Trophoblast cell (in vitro differentiated cells and primary cell): ENCODE measurements at regions not wholly inside any gene's neighbourhood (a gene's known extent, or its start where the extent isn't known, plus 50 kb on each side); places are given as distances from the start of the nearest gene placed in this dataset.
A peak's percentile ranks its signal among the peaks of the same experiment; 100 is the strongest.

Source experiments
- DNase-seq, 2 donors: peaks; one replicate each; pipeline ENCODE4 v3.0.0-alpha.2; 2016
- H2AFZ ChIP-seq: 2 replicates; pipeline ENCODE4 v1.6.1; 2013; ENCODE audit warnings: low read length, moderate library complexity, mild to moderate bottlenecking; ENCODE audit not compliant: insufficient read depth, poor library complexity
- H2AK5ac ChIP-seq: 2 replicates; pipeline ENCODE4 v1.6.1; 2013; ENCODE audit warnings: mild to moderate bottlenecking, low read length
- H2BK120ac ChIP-seq: 2 replicates; pipeline ENCODE4 v1.6.1; 2013; ENCODE audit warnings: low read length, mild to moderate bottlenecking, moderate library complexity; ENCODE audit not compliant: insufficient read depth, poor library complexity
- H2BK12ac ChIP-seq: 2 replicates; pipeline ENCODE4 v1.6.1; 2013; ENCODE audit warnings: mild to moderate bottlenecking, low read length, moderate library complexity
- H2BK5ac ChIP-seq: 2 replicates; pipeline ENCODE4 v1.6.1; 2013; ENCODE audit warnings: low read length, low read depth, moderate library complexity, mild to moderate bottlenecking; ENCODE audit not compliant: poor library complexity
- H3K14ac ChIP-seq: 2 replicates; pipeline ENCODE4 v1.6.1; 2013; ENCODE audit warnings: mild to moderate bottlenecking, low read length
- H3K18ac ChIP-seq: 2 replicates; pipeline ENCODE4 v1.6.1; 2013; ENCODE audit warnings: mild to moderate bottlenecking, low read length
- H3K23ac ChIP-seq: 2 replicates; pipeline ENCODE4 v1.6.1; 2013; ENCODE audit warnings: low read length
- H3K27ac ChIP-seq: 2 replicates; pipeline ENCODE4 v1.5.1; 2013; ENCODE audit warnings: low read depth, mild to moderate bottlenecking, inconsistent platforms, low read length, moderate library complexity
- H3K27me3 ChIP-seq: 2 replicates; pipeline ENCODE4 v1.6.1; 2013; ENCODE audit warnings: inconsistent platforms, mild to moderate bottlenecking, low read length, moderate library complexity; ENCODE audit not compliant: insufficient read depth
- H3K36me3 ChIP-seq, 2 experiments: 1 replicate in 1 of 2; 2 replicates in 1 of 2; pipeline ENCODE4 v1.6.1; 2013; ENCODE audit warnings: low read length in 2 of 2, mild to moderate bottlenecking in 2 of 2, moderate library complexity in 1 of 2; ENCODE audit not compliant: insufficient read depth in 2 of 2, control insufficient read depth in 1 of 2
- H3K4ac ChIP-seq: 2 replicates; pipeline ENCODE4 v1.6.1; 2013; ENCODE audit warnings: low read depth, mild to moderate bottlenecking, low read length, moderate library complexity
- H3K4me1 ChIP-seq, 2 experiments: 1 replicate in 1 of 2; 2 replicates in 1 of 2; pipeline ENCODE4 v1.6.1; 2013; ENCODE audit warnings: low read length in 2 of 2, mild to moderate bottlenecking in 2 of 2, moderate library complexity in 1 of 2; ENCODE audit not compliant: insufficient read depth in 2 of 2, control insufficient read depth in 1 of 2
- H3K4me2 ChIP-seq: 2 replicates; pipeline ENCODE4 v1.6.1; 2013; ENCODE audit warnings: inconsistent platforms, mild to moderate bottlenecking, low read length, moderate library complexity
- H3K4me3 ChIP-seq: 2 replicates; pipeline ENCODE4 v1.5.1; 2013; ENCODE audit warnings: mild to moderate bottlenecking, low read depth, low read length, inconsistent platforms
- H3K79me1 ChIP-seq: one replicate; pipeline ENCODE4 v1.6.1; 2013; ENCODE audit warnings: low read length
- H3K79me2 ChIP-seq: 2 replicates; pipeline ENCODE4 v1.6.1; 2013; ENCODE audit warnings: low read length, mild to moderate bottlenecking; ENCODE audit not compliant: control insufficient read depth, insufficient read depth, poor library complexity
- H3K9ac ChIP-seq: 2 replicates; pipeline ENCODE4 v1.6.1; 2013; ENCODE audit warnings: mild to moderate bottlenecking, low read length
- H3K9me3 ChIP-seq: 2 replicates; pipeline ENCODE4 v1.6.1; 2013; ENCODE audit warnings: low read depth, mild to moderate bottlenecking, control low read depth, inconsistent platforms, low read length; ENCODE audit not compliant: insufficient read depth
- H4K12ac ChIP-seq: 2 replicates; pipeline ENCODE4 v1.6.1; 2013; ENCODE audit warnings: low read depth, mild to moderate bottlenecking, low read length, moderate library complexity
- H4K8ac ChIP-seq: 2 replicates; pipeline ENCODE4 v1.6.1; 2013; ENCODE audit warnings: low read depth, mild to moderate bottlenecking, low read length, moderate library complexity
- H4K91ac ChIP-seq: one replicate; pipeline ENCODE4 v1.6.1; 2013; ENCODE audit warnings: low read depth, mild to moderate bottlenecking, low read length, moderate library complexity
- WGBS: extraction: QIAGEN DNeasy Blood & Tissue Kit; methylation state at CpG from one replicate; pipeline ENCODE4 v1.1.7; 2013; ENCODE audit warnings: missing lambda C conversion rate; ENCODE audit not compliant: insufficient read length, insufficient coverage; ENCODE audit errors: extremely low coverage; 5-methylcytosine and 5-hydroxymethylcytosine counted together

DNA sequence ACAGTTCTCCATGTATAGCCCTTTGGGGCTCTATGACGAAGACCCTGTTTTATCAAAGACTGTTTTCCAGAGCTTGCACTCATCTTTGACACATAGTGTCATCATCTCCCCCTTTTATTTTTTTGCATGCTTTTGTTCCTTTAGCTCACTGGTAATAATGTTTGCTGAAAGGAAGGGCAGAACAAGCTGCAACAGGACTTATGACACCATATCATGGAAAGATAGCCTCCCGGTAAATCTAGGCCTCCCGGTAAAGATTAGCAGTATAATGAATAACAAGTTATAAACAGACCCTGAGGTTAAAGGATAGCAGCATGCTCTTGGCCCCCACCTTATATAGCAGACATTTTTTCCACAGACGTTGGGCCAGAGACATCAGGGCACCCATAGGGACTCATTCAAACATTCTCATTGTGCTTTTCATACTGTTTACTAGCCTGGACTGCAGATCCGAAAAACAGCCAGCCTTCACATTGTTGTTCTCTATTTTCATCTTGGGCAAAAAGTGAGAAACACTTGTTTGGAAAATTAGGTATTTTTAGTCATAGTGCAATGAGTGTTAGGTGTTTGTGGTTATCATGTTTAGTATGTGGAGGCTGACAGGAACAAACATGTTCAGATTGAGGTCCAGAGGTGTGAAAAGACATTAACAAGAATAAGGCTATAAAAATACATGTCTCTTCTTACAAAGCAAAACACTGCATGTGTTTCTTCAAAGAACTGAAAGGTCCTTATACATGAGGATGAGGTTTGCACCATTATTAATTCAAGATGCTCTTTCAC is 136.9 kb upstream of the SPRY2 start:
- Histone ChIP-seq H2BK12ac (no peak overlapping the region), H3K36me3 (no peaks in the 10 kb centered on the region), H4K91ac (no peak overlapping the region), H3K9me3 (no peaks in the 10 kb centered on the region), H2BK5ac (no peak overlapping the region), H3K79me2 (no peaks in the 10 kb centered on the region), H3K27me3 (no peaks in the 10 kb centered on the region), H2AK5ac (no peak overlapping the region), H4K12ac (no peak overlapping the region), H2AFZ (no peak overlapping the region), H3K9ac (no peak overlapping the region), H3K4me3 (no peak overlapping the region), H3K4ac (no peak overlapping the region), H3K27ac (no peak overlapping the region), H4K8ac (no peak overlapping the region), H2BK120ac (no peak overlapping the region), H3K23ac (no peak overlapping the region), H3K18ac (no peak overlapping the region), H3K4me2 (no peak overlapping the region), H3K14ac (no peak overlapping the region), H3K79me1 (no peaks in the 10 kb centered on the region), H3K4me1 (no peaks in the 10 kb centered on the region)
- DNase-seq, result peak in 1 of 2 donors; percentile 9
- WGBS, result no CpG with 5 or more reads among the region's 5 CpGs

DNA sequence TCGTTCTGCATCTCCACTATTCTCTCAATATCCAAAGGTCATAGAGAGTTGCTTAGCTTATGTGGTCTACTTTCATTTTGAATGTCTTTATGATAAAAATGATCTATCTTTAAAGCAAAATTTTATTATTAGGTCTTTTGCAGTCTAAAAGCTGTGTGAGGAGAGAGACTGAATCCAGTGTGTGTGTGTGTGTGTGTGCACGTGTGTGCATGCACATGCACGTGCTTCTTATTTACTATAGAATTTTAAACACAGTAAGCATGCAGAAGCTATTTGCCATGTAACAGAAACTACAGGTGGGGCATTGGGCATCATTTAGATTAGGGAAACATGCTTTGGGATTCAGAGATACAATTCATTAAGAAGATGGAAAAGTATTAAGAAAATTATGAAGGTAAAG is 136.0 kb upstream of the SPRY2 start:
- Histone ChIP-seq H3K9ac (no peak overlapping the region), H3K4me2 (no peak overlapping the region), H3K14ac (no peak overlapping the region), H3K23ac (no peak overlapping the region), H3K18ac (no peak overlapping the region), H3K36me3 (no peaks in the 10 kb centered on the region), H2BK120ac (no peak overlapping the region), H2BK12ac (no peak overlapping the region), H3K4me3 (no peak overlapping the region), H3K79me2 (no peaks in the 10 kb centered on the region), H4K8ac (no peak overlapping the region), H2AFZ (no peak overlapping the region), H3K79me1 (no peaks in the 10 kb centered on the region), H4K12ac (no peak overlapping the region), H3K9me3 (no peaks in the 10 kb centered on the region), H3K27ac (no peak overlapping the region), H3K4me1 (no peaks in the 10 kb centered on the region), H3K4ac (no peak overlapping the region), H4K91ac (no peak overlapping the region), H2AK5ac (no peak overlapping the region), H3K27me3 (no peaks in the 10 kb centered on the region), H2BK5ac (no peak overlapping the region)
- WGBS, result no CpG with 5 or more reads among the region's 3 CpGs
- DNase-seq, result no peak

DNA sequence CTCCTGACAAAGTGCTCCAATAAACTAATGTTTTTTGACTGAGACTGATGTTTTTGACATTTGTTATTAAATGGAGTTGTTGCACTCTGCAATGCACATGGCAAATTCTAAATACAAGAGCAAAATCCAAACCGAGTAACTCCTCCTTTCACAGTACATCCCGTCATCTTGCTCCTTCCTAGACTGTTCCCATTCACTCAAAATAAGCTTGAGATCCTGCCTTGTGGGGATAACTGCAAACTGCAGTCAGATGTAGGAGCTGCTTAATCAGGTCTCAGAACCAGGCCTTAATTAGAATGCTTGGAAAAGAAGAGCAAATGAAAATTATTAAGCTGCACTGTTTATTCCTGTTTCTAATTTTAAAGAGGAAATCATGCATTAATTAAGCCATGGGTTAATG is 134.8 kb upstream of the SPRY2 start:
- Histone ChIP-seq H3K79me1 (no peaks in the 10 kb centered on the region), H2BK120ac (no peak overlapping the region), H2AK5ac (no peak overlapping the region), H4K91ac (no peak overlapping the region), H3K18ac (no peak overlapping the region), H2BK12ac (no peak overlapping the region), H3K9me3 (no peaks in the 10 kb centered on the region), H3K23ac (no peak overlapping the region), H3K27me3 (no peaks in the 10 kb centered on the region), H3K14ac (no peak overlapping the region), H3K4ac (no peak overlapping the region), H2AFZ (no peak overlapping the region), H3K4me2 (no peak overlapping the region), H2BK5ac (no peak overlapping the region), H3K36me3 (no peaks in the 10 kb centered on the region), H4K12ac (no peak overlapping the region), H3K4me1 (no peaks in the 10 kb centered on the region), H3K9ac (no peak overlapping the region), H3K27ac (no peak overlapping the region), H3K4me3 (no peak overlapping the region), H4K8ac (no peak overlapping the region), H3K79me2 (no peaks in the 10 kb centered on the region)
- WGBS, result no CpG with 5 or more reads among the region's 2 CpGs
- no peak for DNase-seq

DNA sequence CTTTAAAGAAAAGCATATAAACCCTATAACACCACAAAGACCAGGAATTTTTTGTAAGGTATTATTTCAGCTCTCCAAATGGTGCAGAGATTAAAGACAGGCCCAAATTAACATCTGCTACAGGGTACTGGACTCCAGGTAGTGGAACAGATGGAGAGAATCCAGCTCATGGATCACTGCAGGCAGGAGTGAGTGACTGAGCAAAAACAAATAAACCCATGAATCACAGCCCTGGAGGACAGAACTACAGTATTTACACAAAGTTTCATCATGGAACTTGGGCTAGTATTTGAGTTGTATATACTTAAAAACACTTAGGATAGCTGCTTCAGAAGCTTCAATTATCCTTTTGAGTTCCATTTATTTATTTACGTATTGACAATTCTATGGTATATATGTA is 132.8 kb upstream of the SPRY2 start:
- Histone ChIP-seq H3K14ac (no peak overlapping the region), H3K27me3 (no peaks in the 10 kb centered on the region), H3K23ac (no peak overlapping the region), H3K79me1 (no peaks in the 10 kb centered on the region), H4K12ac (no peak overlapping the region), H2BK120ac (no peak overlapping the region), H3K9ac (no peak overlapping the region), H3K4me1 (no peaks in the 10 kb centered on the region), H4K91ac (no peak overlapping the region), H2BK12ac (no peak overlapping the region), H3K27ac (no peak overlapping the region), H3K36me3 (no peaks in the 10 kb centered on the region), H3K4ac (no peak overlapping the region), H3K4me3 (no peak overlapping the region), H4K8ac (no peak overlapping the region), H2AFZ (no peak overlapping the region), H3K18ac (no peak overlapping the region), H3K9me3 (no peaks in the 10 kb centered on the region), H2AK5ac (no peak overlapping the region), H3K79me2 (no peaks in the 10 kb centered on the region), H3K4me2 (no peak overlapping the region), H2BK5ac (no peak overlapping the region)
- DNase-seq, result no peak
- no CpG with 5 or more reads among the region's 1 CpG for WGBS
